HG03095 (cell line): ENCODE measurements at regions not wholly inside any gene's neighbourhood (a gene's known extent, or its start where the extent isn't known, plus 50 kb on each side); places are given as distances from the start of the nearest gene placed in this dataset.
"Not testable (repeated sequence)": the region's sequence is repeated elsewhere in the genome, so short reads cannot be mapped to it uniquely, and the experiment has no call there.

ENCODE experiments used
- ATAC-seq: cut with Tn5 transposase; IDR thresholded peaks from one replicate; pipeline ENCODE4 v1.9.1; 2021; ENCODE audit warnings: moderate library complexity; ENCODE audit not compliant: unreplicated experiment

DNA sequence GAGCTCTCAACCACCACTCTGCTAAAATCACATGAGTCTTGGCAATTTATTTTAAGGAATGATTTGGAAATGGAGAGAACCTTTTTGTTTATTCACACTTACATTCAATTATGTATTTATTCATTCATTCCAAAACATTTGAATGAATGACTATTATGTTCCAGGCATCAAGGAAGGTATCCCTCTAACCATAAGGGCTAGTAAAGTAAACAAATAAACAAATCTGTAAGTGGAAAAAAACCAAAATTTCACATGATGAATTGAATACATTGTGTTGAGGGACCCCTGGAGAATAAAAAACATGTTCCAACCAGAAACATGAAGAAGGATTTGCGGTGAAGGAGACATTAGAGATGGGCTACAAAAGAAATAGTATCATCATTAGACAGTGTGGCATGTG lies 677.8 kb downstream of the TOX3 start:
- no peak for ATAC-seq

DNA sequence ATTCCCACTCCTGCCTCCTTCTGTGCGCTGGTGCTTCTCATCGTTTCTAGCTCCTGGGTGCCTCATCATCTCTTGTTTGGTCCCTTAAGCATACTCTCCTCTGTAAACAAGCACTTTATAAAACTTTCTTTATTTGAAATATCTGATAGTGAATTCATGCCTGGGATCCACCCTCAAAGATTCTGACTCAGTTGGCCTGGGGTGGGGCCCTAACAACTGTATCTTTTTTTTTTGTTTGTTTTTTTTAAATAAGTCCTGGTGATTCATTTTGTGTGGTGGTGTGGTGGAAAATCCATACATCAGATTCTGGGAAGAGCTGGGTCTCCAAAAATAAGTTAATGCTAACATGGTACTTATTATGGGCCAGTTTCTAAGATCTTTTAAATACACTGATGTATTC lies 678.3 kb downstream of the TOX3 start:
- ATAC-seq = no peak

DNA sequence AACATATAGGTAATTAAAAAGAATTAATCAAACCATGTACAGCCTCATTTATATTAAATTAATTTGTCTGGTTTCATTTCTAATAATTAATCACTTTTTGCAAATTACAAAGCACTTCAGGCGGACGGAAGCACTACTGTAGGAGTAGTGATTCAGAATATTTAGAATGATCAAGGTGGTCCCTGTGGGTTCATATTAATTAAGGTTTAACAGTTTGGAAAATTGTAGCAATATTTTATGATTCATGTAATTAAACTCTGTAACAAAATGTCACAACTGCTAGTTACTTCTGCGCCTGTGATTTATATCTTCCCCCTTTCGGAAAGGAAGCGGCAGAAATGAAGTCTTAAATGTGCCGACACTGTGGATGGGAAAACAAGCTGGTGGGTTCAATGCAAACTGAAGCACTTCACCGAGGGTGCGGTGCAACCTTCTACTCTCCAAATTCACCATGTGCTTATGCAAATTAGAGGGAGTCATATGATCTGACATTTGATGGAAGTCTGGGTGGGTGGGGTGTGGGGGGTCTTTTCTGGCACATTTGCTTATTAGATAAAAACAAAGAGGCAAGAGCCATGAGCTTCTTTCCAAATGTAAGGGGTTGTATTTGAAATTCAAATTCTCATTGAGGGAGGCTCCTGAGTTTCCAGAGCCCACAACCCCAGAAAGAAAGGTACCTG lies 679.4 kb downstream of the TOX3 start:
- no peak for ATAC-seq

DNA sequence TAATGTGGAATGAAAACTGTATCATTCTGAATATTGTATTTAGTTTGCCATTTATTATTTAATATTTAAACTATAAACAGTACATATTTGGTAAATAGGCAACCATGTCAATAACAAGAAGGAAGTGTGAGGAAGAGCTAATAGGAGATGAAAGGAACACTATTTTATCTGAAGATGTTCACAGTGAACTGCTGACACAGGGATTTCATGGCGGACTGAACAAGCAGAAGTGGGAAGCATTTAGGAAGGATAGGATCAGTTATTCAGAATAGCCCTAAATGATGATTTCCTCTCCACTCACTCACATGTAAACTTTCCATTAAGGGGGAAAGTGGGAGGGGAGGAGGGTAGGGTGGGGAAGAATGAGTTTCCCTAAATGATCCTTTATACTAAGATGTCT lies 682.4 kb downstream of the TOX3 start:
- ATAC-seq = no peak

DNA sequence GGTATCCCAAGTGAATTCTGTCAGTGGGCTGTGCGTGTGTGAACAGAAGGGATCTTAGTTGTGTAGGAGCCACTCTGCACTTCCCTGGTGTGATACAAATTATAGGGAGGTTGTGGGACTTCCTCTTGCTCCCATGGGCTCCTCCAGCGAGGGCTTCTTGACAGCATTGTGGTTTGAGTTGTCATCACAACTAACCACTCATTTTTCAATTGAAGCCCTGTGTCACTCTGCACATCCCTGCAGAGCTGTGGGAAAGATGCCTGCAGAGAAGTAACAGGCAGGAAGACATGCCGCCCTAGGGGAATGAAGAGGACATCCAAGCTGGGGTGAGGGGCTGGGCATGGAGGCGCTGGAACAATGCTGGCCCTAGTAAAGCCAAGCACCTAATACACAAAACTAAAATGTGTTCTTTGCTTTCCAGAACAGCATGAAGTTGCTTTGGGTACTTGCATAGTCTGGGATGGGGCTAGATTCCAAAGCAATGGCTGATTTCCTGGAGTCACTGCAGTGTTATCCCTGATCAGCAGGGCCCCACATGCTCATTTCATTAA lies 692.5 kb downstream of the TOX3 start:
- no peak for ATAC-seq

DNA sequence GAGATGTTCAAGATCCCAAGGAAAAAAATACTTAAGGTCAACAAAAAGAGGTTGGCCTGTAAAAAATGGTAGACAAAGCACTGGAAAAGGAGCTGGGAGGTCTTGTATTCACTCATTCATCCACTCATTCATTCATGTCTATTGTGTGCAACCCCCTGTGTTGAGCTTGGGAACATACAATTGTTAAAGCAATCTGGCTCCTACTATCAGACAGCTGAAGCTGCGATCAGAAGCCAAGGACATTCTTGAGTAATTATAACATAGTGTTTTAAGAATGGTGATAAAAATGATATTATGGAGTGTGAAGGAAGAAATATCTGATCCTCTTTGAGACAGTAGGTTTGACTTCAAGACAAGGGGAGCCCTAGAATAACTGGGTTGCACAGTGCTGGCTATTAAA lies 693.4 kb downstream of the TOX3 start:
- ATAC-seq = no peak

DNA sequence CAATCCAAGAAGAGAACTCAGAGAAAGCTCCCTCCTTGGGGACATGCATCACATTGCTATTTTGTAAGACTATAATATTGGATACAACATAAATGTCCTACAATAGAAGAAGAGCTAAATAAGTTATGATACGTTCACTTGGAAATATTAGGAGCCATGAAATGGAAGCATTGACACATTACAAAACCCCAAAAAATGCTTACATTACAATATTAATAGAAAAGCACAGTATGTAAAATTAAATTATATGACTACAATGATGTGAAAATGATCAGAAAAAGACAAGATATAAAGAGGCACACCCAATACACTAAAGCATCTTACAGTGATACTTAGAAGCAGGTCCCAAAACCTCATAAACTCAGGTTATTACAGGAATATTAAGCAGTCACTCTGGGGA lies 694.1 kb downstream of the TOX3 start:
- no peak for ATAC-seq

DNA sequence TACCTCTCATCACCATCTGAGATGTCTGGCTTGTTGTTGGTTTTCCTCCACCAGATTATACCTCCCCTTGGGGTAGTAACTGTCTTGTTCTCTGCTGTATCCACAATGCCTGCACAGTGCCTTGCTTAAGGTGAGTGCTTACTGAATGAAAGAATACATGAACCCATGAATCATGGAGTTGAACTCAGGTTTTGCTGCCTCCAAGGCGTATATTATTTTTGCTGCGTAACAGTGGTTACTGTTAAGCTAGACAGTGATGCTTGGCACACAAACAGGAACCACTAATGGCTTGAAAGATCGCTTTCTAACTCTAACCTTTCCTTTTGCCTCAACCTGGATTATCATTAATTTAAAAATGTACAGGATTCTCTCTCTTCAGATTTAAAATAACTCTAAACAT lies 695.8 kb downstream of the TOX3 start:
- no peak for ATAC-seq

DNA sequence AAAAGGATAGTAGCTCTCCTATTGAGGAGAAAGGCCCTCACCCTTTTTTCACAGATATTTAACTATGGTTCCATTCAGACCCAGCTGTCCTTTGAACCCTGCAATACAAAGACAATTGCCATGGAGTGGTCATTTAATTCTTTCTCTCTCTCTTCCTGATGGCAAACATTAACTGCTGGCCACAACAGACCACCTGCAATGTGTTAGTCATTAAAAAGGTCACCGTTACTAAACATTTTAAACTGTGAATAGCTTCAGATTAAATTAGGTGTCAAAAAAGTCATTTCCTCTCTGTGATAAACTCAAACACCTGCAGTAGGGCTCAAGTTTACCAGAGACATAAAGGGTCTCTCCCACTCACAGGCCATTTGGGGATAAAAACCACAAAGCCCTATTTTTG lies 697.2 kb downstream of the TOX3 start:
- no peak for ATAC-seq

DNA sequence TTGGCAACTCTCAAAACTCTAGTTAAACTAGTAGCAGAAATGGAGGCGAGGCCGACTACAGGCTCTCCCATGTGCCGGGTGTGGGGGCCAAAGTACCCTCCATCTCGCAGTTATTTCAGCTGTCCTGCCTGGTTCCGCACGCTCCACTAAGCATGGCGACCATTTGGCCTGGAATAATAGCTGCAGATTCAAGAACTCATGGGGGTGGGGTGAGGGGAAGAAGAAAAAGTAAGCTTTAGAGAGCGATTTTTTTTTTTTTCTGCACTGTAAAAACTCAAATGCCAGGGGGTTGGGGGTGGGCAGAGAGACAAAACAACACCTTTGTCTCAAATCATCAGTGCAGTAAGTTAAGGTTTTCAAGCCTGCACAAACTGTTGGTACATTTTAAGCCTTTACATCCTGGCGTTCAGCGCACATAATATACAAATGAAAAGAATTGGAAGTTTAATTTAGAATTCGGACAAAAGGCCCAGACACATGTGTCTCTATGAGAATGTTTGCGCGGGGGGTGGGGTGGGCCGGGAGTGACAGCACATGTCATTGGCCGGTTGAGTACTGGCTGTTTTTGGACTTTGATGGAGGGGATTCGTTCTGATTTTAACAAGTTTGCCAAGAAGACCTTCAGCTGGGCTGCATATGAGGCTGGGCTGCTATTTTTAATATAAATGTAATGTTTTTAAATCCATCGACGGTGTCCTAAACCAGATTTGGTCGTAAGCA lies 694.7 kb upstream of the SALL1 start:
- ATAC-seq = no peak

DNA sequence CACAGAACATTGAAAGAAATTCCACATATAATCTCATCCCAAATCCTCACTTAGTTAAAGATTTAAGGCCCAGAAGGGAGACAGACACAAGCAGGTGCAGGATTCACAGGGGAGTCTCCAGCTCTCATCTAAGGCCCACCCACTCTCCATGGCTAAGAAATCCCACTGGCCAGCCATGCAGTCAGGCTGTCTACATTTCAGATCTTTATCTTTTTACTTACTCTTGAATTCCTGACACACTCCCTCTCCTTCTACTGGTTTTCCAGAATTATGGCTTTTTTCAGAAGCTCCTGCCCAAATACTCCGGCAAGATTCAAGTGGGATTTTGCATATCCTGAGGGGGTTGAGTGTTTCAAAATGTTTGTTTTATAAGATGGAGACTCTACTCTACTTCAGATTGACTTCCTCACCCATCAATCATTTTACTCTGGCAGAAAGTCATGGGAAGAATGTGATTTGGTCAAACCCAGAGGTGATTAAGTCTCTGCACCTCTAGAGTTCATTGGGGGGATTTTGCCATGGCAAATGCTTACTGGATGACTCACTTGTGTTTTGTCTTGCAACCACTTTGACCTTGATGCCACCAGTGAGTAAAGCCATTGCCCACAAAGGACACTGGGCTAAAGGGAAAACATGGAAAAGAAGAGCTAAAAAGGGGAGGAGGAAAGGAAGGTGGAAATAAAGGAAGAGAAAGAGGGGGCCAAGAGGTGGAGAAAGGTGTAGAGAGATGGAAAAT lies 688.8 kb upstream of the SALL1 start:
- ATAC-seq = no peak

DNA sequence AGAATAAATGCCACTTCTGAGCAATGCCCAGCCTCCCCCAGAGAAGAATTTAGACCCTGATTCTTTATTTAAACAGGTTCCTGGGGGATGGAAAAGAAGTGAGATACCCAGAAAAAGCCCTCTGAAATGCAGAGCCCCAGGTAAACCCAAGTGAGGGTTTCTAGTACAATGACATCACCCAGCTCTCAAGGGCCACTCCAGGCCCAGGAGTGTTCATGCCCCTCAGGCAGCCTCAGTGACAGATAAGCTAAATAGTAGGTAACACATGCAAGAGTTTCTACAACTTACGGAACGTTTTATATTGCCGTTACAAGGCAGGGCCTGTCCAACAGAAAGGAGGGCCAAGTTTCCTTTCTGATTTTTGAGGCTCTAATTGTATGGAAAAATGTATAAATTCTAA lies 683.7 kb upstream of the SALL1 start:
- no peak for ATAC-seq

DNA sequence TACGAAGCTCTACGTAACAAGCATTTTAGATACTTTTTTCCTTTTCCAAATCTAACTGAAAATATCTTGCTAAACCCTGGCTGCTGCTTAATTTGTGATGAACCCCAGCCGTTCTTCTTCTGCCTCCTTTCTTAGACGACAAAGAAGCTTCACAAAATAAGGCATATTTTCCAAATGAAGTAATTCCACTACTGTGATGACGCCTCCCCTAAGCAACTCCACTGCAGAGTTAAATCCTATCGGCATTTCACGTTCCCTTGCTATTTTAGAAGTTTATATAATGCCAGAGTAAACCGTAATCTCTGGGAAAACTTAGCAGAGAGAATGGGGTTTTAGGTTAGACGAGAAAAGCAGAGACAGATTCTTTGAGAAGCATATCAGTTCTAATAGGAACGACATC lies 683.1 kb upstream of the SALL1 start:
- ATAC-seq = no peak

DNA sequence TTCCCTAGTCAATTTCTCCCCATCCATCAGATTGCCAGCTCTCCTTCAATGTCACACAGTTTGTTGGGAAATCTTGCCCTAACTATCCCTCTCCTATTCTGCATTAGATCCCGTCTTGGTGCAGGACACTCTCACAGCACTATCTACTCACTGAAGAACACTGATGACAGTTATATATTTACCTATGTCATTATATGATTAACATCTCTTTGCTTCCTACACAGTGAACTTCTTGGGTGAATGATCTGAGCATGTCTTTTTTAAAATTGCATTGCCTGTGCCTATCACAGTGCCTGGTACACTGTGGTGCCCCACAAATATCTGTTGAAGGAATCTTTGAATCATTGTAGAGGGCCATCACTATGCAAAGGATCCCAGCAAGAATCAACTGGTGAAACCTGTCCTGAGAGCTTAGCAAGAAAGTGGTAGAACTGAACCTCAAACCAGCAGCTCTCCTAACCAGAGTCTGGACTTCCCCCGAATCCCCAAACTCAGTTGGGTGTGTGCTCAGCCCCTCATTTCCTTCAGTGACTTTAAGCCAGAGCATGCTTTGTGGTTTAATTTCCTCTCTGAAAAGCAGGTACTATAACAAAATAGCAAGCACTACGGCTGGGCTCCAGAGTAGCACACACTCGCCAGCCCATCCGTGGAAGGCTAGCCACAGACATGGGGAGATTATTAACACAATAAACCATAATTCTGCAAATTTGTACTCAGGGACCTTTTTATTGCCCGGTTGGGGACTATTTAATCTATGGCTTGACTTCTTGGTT lies 680.7 kb upstream of the SALL1 start:
- ATAC-seq = no peak

DNA sequence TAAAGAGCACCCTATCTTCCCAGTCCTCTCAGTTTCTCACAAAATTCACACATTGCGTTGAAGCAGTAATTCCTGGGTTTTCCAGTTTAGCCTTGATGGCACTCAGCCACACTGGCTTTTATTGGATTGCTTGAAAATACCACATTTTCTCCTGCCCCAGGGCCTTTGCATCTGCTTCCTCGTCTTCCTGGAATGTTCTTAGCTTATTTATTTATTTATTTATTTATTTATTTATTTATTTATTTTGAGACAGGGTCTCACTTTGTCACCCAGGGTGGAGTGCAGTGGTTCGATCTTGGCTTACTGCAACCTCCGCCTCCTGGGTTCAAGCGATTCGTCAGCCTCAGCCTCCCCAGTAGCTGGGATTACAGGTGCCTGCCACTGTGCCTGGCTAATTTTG lies 680.0 kb upstream of the SALL1 start:
- ATAC-seq = not testable (repeated sequence)

DNA sequence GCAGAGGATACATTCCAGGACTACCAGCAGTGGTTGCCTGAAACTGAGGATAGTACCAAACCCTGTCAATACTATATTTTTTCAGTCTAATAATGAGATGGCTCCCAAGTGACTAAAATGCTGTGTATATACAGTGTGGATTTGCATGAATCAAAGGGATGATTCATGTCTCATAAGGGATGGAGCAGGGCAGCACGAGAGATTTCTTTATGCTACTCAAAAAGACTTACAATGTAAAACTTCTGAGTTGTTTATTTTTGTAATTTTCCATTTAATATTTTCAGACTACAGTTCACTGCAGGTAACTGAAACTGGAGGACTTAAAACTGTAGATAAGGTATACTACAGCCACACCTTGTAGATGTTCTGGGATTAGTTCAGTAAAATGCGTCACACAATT lies 674.7 kb upstream of the SALL1 start:
- no peak for ATAC-seq

DNA sequence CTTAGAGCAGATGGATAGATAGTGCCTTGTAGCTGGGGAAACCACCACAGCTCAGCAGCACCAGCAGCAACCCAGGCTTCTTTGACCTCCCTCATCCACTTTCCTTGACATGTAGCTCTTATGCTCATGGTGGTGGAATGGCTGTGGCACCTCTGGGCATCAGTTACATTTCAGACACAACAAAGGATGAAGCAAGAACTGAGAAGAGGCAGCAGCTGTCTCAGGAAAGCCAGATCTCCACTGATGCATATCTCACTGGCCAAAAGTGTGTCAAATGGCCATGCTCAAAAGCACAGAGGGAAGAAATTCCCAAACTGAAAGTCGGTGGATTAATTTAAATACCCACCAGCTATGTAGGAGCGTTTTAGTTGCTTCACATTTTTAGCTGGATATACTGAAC lies 671.4 kb upstream of the SALL1 start:
- ATAC-seq = no peak

DNA sequence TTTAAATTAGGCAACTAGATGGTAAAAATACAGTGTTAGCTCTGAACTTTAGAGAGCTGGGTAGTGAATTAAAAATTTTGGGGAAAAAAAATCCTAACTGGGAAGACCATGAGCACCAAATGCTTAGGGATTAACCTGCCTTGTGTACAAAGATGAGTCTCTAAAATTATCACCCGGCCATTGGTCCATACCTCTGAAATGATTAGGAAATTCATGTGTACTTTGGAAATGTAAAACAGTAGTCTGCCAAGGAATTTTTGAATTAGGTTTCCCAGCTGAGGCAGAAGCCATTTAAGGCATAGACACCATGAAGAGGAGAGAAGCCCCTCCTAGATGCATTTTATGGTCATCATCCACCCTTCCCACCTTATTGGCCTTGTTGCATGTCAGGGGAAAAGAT lies 670.5 kb upstream of the SALL1 start:
- ATAC-seq = no peak

DNA sequence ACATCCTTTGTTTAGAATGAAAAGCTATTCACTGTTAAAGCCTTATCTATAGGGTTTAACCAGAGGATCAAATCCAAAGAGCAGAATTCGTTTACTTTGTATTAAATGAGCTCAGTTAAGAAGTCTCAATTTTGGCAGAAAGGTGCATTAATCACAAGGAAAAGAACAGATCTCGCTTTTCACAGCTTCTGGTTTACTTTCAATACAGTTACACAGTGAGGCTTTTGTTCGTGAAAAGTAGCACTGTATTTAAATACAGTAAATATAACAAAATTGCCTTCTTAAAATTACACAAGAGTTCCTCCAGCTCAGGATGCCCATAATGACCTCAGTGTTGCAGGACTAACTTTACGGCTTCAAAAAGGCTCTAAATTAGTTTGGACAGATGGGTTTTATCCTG lies 669.1 kb upstream of the SALL1 start:
- ATAC-seq = no peak

DNA sequence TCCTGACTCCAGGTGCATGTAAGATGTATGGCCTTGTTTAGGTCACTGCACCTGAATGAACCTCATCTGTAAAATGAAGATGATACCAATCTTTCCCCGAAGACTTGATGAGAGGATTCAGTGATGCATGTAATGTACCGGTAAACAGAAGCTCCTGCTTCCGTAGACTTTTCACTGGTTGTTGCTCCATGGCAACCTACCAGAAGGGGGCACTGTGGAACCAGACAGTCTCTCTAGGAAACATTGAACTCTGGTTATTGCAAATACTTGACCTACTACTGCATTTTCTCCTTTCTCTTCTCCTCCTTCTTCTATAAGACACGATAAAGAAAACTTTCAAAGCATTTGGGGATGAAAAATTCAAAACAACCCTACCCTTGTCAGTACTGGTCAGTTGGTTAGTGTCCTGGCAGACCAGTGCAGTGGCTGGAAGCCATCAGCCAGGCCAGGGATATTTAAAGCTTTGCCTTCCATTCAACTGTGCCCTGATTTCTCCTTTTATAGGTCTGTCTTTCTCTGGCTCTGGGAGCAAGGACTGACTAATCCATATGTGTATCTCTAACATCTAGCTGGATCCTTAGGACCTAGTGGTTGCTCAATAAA lies 667.4 kb upstream of the SALL1 start:
- no peak for ATAC-seq

DNA sequence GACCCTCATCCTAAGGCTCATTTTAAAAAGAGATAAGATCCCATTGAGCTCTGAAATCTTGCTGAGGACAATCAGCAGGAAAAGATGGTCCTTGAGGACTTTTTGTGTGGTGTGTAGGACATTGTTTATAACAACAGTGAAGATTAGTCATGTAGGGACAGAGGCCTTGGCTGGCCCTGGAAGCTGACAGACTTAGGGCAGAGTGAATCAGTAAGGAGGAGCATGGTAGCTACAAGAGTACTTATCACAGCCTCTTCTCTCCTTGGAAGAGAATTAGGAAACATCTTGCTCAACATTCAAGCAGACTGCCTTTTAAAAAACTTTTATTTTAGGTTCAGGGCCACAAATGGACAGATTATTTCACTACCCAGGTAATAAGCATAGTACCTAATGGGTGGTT lies 665.9 kb upstream of the SALL1 start:
- no peak for ATAC-seq
